ACHN (cell line): ENCODE measurements at regions not wholly inside any gene's neighbourhood (a gene's known extent, or its start where the extent isn't known, plus 50 kb on each side); places are given as distances from the start of the nearest gene placed in this dataset.
"Not testable (repeated sequence)": the region's sequence is repeated elsewhere in the genome, so short reads cannot be mapped to it uniquely, and the experiment has no call there.

Experiments
- DNase-seq: peaks from one replicate; pipeline ENCODE4 v3.0.0-alpha.2; 2015
- in situ Hi-C: cut with HindIII; loops from 2 replicates; pipeline ENCODE4 v1.10.0; 2017; ENCODE audit warnings: low sequenced_read_pairs, low pct_ligation_motif_present, low pct_unique_long_range_greater_than_20kb

GRCh38 chr21:20259031-20259867, 739.0 kb upstream of the NCAM2 start:
- in situ Hi-C loops: no loop called here
- DNase-seq: no peak

- no peak for DNase-seq
- in situ Hi-C loops: no loop called here
Observed at GRCh38 chr21:20260124-20260523, 738.1 kb upstream of the NCAM2 start.

- in situ Hi-C loops: no loop called here
- no peak for DNase-seq
Observed at GRCh38 chr21:20261364-20261763, 736.8 kb upstream of the NCAM2 start.

GRCh38 chr21:20265707-20266440, 732.3 kb upstream of the NCAM2 start:
- no peak for DNase-seq
- in situ Hi-C loops: no loop called here

GRCh38 chr21:20266441-20266710, 731.8 kb upstream of the NCAM2 start:
- no peak for DNase-seq
- in situ Hi-C loops: no loop called here

DNA sequence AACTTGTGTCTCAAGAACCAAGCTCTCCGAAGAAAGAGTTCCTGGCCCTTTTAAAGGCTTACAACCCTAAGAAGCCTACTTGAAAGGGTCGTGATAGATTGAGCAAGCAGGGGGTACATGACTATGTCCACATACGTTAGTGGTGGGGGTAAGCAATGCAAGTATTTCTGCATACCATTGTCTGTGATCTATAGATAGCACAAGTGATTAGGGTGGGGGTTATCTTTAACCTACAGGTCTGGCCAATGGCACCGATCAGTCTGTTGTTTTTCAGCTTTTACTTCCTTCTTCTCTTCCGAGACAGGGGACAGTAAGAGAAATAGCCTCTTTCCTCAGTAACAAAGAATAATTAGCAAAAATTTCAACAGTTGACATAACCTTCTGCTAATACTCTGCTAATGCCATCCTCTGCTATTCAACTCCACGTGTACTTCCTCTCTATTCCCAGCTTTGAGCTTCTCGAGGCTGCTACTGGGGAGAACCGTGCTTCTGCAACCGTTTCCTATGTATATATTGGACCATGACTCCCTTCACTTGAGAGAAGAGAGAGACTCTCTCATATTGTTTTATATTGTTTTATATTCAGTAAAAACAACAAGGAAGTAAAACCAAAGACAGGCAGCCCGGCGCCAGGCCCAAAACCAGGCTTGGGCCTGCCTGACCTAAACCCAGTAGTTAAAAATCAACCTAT, 727.7 kb upstream of the NCAM2 start:
- DNase-seq: no peak
- in situ Hi-C loops: no loop called here

- no peak for DNase-seq
- in situ Hi-C loops: no loop called here
Observed at GRCh38 chr21:20272791-20273362, 725.3 kb upstream of the NCAM2 start.

GRCh38 chr21:20276377-20276776, 721.8 kb upstream of the NCAM2 start:
- in situ Hi-C loops: no loop called here
- DNase-seq: no peak

DNA sequence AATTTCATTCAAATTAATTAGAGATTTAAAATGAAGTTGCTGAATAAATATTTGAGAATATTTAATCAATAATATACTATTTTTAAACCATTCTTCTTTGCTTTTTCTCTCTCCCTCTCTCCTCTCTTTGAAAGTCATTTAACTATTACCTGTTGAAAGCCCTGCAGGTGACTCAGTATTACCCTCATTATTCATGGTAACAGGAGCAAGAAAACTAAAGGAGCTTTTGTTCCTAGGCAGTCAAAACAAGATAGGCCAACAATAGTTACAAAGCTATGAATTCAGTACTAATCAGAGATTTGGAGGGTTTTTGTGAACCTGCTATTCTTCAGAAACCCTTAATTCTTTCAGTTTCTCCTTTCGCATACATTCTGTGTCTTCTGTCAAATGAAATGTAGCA, 721.3 kb upstream of the NCAM2 start:
- no peak for DNase-seq
- in situ Hi-C loops: no loop called here

- DNase-seq: no peak
- in situ Hi-C loops: no loop called here
Observed at GRCh38 chr21:20283836-20284235, 714.4 kb upstream of the NCAM2 start.

DNA sequence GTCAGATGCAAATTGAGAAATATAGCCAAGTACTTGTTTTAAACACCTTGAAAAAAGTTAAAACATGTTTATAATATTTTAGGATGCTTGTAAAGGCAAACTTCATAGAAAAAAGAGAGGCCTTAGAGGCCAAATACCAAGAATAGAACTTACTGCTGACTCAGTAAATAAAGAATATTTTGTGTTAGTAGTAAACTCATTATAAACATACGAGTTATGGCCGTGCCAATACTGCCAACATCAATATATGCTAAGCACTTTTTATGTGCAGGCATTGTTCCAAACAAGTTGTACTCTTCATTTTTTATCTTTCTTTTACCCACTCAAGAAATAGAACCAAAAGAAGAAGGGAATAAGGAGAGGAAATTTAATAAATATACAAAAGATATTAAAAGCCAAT, 705.9 kb upstream of the NCAM2 start:
- DNase-seq: no peak
- in situ Hi-C loops: no loop called here

DNA sequence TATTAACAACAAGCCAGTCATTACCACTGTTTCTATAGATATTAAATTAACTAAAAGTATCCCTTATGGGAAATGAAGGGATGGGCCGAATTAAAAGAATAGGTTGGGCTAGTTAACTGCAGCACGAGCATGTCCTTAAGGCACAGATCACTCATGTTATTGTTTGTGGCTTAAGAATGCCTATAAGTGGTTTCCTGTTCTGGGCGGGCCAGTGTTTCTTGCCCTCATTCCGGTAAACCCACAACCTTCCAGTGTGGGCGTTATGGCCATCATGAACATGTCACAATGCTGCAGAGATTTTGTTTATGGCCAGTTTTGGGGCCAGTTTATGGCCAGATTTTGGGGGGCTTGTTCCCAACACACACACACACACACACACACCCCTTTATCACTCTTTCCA, 705.4 kb upstream of the NCAM2 start:
- not testable (repeated sequence) for DNase-seq

DNA sequence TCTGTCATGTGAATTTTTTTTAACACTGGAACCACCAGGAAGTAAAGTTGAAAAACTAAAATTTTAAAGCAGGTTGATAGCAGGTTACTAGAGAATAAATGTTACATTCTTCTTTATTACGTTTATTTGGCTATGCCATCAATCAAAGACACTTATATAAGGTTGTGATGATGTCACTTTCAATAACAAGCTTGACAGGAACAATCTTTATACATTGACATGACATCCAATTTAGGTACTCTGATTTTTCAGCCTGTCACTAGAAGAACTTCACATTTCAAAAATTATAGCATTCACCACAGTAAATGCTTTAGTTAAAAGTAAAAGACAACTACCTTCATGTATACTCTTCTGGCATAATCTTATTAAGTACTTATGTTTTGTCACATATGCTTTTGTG, 696.8 kb upstream of the NCAM2 start:
- in situ Hi-C loops: no loop called here
- no peak for DNase-seq

More for the DNA sequence above, 705.4 kb upstream of the NCAM2 start:
- in situ Hi-C loops: not testable (repeated sequence)

- DNase-seq: no peak
Observed at GRCh38 chr21:20302084-20302483, 696.1 kb upstream of the NCAM2 start.

GRCh38 chr21:20306836-20307235, 691.4 kb upstream of the NCAM2 start:
- DNase-seq: no peak
- in situ Hi-C loops: no loop called here

More at GRCh38 chr21:20302084-20302483, 696.1 kb upstream of the NCAM2 start:
- in situ Hi-C loops: no loop called here

GRCh38 chr21:20308586-20309315, 689.5 kb upstream of the NCAM2 start:
- in situ Hi-C loops: no loop called here
- no peak for DNase-seq

DNA sequence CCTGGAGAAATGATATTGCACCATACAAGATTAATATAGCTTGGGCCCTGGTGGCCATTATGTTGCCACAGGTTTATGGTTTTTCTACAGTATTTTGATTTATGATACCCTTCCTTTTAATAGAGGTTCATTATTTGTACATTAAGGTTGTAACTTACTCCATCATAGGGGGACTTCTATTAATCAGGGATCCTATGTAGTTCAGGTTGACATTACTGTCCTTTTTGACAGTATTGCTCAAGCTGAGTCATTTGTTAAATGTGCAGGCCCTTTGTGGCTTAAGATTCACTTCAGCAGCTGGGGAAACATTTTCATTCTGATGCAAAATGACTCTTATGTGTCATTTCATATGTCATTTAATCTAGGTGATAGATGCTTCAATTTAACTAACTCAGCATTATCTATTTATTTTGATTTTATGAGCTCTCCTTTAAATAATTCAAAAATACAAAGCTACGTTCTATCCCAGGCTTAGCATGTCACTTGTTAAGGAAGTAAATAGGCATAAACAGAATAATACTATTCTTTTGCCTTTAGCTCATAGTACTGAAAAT, 686.9 kb upstream of the NCAM2 start:
- in situ Hi-C loops: no loop called here
- no peak for DNase-seq

- in situ Hi-C loops: no loop called here
- DNase-seq: no peak
Observed at GRCh38 chr21:20313013-20313412, 685.2 kb upstream of the NCAM2 start.
